B cell (primary cell): ENCODE measurements at regions not wholly inside any gene's neighbourhood (a gene's known extent, or its start where the extent isn't known, plus 50 kb on each side); places are given as distances from the start of the nearest gene placed in this dataset.

Source experiments
- ATAC-seq: fragments of 200-7000 bp; cut with Tn5 transposase; one replicate; pipeline ENCODE4 v1.10.0; 2021; ENCODE audit warnings: low read depth, mild to moderate bottlenecking, moderate number of reproducible peaks, moderate library complexity
- CTCF ChIA-PET: fragments of 350-600 bp; sonication (Branson Sonifier 250); formaldehyde crosslinking; loops from one replicate; lab custom pipeline; 2021; ENCODE audit warnings: antibody characterized with exemption, inconsistent platforms; lab: Charles Lee
- POLR2A ChIA-PET: fragments of 350-600 bp; sonication (Branson Sonifier 250); formaldehyde crosslinking; loops from one replicate; lab custom pipeline; 2021; ENCODE audit warnings: antibody characterized with exemption; lab: Charles Lee
- DNase-seq: peaks from one replicate; pipeline ENCODE4 v3.0.0; 2013
- H2AFZ ChIP-seq: 2 replicates; pipeline ENCODE4 v1.6.1; 2012; ENCODE audit warnings: mild to moderate bottlenecking, low read depth, low read length; ENCODE audit not compliant: insufficient read depth, poor library complexity, severe bottlenecking
- H3K27ac ChIP-seq, 2 donors: 1 replicate in 1 of 2; 2 replicates in 1 of 2; pipeline ENCODE4 v1.5.1; 2012 to 2013; ENCODE audit warnings: low read length in 2 of 2, mild to moderate bottlenecking in 2 of 2, moderate library complexity in 1 of 2
- H3K27me3 ChIP-seq, 4 experiments: fragments of 200-600 bp in 1 of 4; sonication (generic) in 1 of 4; replicated peaks in 1 of 4; 1 replicate in 2 of 4; 2 replicates in 2 of 4; pipeline versions ENCODE4 v1.6.1 to v1.7.0; 2013 to 2016; ENCODE audit warnings: low read length in 3 of 4, mild to moderate bottlenecking in 2 of 4, mixed read lengths in 1 of 4, moderate library complexity in 1 of 4; ENCODE audit not compliant: insufficient read depth in 4 of 4, control insufficient read depth in 3 of 4; ENCODE audit errors: control extremely low read depth in 1 of 4
- H3K36me3 ChIP-seq, 2 experiments: replicated peaks in 1 of 2; 1 replicate in 1 of 2; 2 replicates in 1 of 2; pipeline versions ENCODE4 v1.6.1 to v1.7.1; 2013; ENCODE audit warnings: low read length in 1 of 2; ENCODE audit not compliant: insufficient read depth in 2 of 2, control insufficient read depth in 1 of 2; ENCODE audit errors: control extremely low read depth in 1 of 2, extremely low read depth in 1 of 2
- H3K4me1 ChIP-seq, 2 donors: fragments of 200-600 bp in 1 of 2; sonication (generic) in 1 of 2; 1 replicate in 1 of 2; 2 replicates in 1 of 2; pipeline versions ENCODE4 v1.5.1 to v1.6.1; 2013 to 2017; ENCODE audit warnings: low read length in 2 of 2; ENCODE audit not compliant: control insufficient read depth in 2 of 2, insufficient read depth in 2 of 2
- H3K4me2 ChIP-seq: replicated peaks from 2 replicates; pipeline ENCODE3; 2012; ENCODE audit warnings: mild to moderate bottlenecking, low read depth, low read length; ENCODE audit not compliant: poor library complexity, severe bottlenecking
- H3K4me3 ChIP-seq, 5 experiments: fragments of 200-600 bp in 1 of 5; sonication (generic) in 1 of 5; 1 replicate in 3 of 5; 2 replicates in 2 of 5; pipeline versions ENCODE4 v1.5.1 to v1.7.0; 2011 to 2016; ENCODE audit warnings: low read length in 4 of 5, mild to moderate bottlenecking in 4 of 5, low read depth in 2 of 5, control low read depth in 1 of 5, moderate library complexity in 1 of 5; ENCODE audit not compliant: insufficient read depth in 1 of 5; ENCODE audit errors: control extremely low read depth in 1 of 5, extremely low read depth in 1 of 5
- H3K79me2 ChIP-seq: fragments of 200-600 bp; sonication (generic); one replicate; pipeline ENCODE4 v1.6.0; 2016; ENCODE audit warnings: low read length; ENCODE audit not compliant: control insufficient read depth, insufficient read depth
- H3K9ac ChIP-seq: fragments of 200-600 bp; sonication (generic); 2 replicates; pipeline ENCODE4 v1.6.1; 2017; ENCODE audit warnings: mild to moderate bottlenecking, low read length, moderate library complexity
- H3K9me3 ChIP-seq, 3 donors: one replicate each; pipeline versions ENCODE4 v1.6.1 to v1.7.1; 2013; ENCODE audit warnings: low read length in 2 of 3; ENCODE audit not compliant: control insufficient read depth in 2 of 3, insufficient read depth in 1 of 3; ENCODE audit errors: control extremely low read depth in 1 of 3
- H4K20me1 ChIP-seq: 2 replicates; pipeline ENCODE4 v1.6.0; 2012; ENCODE audit warnings: mild to moderate bottlenecking, low read length; ENCODE audit not compliant: insufficient read depth, control insufficient read depth, poor library complexity, severe bottlenecking
- H3K27ac Mint-ChIP-seq: one replicate; pipeline ENCODE4 v1.8.0; 2021; ENCODE audit warnings: mixed read lengths
- H3K27me3 Mint-ChIP-seq: one replicate; pipeline ENCODE4 v1.8.0; 2021; ENCODE audit warnings: mixed read lengths
- H3K4me1 Mint-ChIP-seq: one replicate; pipeline ENCODE4 v1.8.0; 2021; ENCODE audit warnings: mixed read lengths
- H3K4me3 Mint-ChIP-seq: one replicate; pipeline ENCODE4 v1.8.0; 2021; ENCODE audit warnings: mixed read lengths
- H3K9me3 Mint-ChIP-seq: one replicate; pipeline ENCODE4 v1.8.0; 2022; ENCODE audit warnings: mixed read lengths; ENCODE audit not compliant: insufficient read depth
- EZH2 ChIP-seq: IDR thresholded peaks from 2 replicates; pipeline ENCODE4 v1.6.1; 2012; ENCODE audit warnings: borderline replicate concordance, low read depth, mild to moderate bottlenecking, moderate library complexity, low read length; ENCODE audit not compliant: insufficient read depth, poor library complexity, severe bottlenecking
- WGBS: methylation state at CpG from one replicate; pipeline ENCODE4 v1.1.5; 2013; ENCODE audit warnings: missing lambda C conversion rate; ENCODE audit not compliant: insufficient coverage; 5-methylcytosine and 5-hydroxymethylcytosine counted together
- intact Hi-C: fragments of 100-400 bp; cut with micrococcal nuclease; formaldehyde crosslinking; loops from one replicate; pipeline ENCODE4 v1.10.0; 2022
- TF ChIP-seq, protein P1 (sequence below): fragments of 200-600 bp; IDR thresholded peaks from one replicate; pipeline ENCODE4 v1.8.0; 2022; ENCODE audit warnings: antibody characterized with exemption, mild to moderate bottlenecking

DNA sequence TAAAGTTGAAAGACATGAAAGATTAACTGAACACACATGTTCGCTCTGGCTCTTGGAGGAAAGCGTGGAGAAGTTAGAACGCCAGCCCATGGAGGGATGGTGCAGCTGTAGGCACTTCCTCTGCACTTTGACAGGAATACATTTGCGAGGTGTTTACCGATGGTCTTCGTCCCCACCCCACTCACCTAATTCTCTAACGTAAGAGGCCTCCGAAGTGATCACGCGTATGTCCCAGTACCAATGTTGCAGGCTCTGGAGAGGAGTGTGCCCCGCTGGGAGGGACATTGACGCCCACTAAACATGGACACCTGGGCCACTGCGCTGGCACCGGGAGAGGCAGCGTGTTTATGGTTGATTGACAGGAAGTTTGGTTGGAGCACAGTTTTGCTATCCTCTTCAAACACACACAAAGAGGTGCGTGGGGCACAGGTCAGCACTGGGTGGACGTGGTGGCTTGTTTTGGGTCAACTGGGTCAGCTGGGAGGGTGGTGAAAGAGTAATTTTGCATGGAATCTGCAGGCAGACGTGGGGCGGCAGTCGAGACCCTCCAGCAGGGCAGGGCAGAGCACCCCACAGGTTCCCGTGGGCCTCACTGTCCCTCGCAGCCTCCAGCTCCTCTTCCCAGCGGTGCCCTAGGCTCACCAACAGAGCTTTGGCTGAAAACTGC, 110.1 kb downstream of the DLL1 start:
- no peaks in the 10 kb centered on the region for H3K27me3 ChIP-seq
- Mint-ChIP-seq H3K27ac (no peak overlapping the region), H3K27me3 (no peaks in the 10 kb centered on the region), H3K4me3 (no peak overlapping the region), H3K4me1 (no peaks in the 10 kb centered on the region), H3K9me3 (peaks cover 4% of the 10 kb centered on the region)
- peaks cover 0 to 14% (median 0%) of the 10 kb centered on the region in 3 donors for H3K9me3 ChIP-seq
- 92% methylated on average over 17 of the region's 23 CpGs for WGBS
- DNase-seq (no peak), ATAC-seq (no peak)
- no peaks in the 10 kb centered on the region for H3K79me2 ChIP-seq
- H2AFZ ChIP-seq, result no peak overlapping the region
- no peaks in the 10 kb centered on the region for H3K36me3 ChIP-seq
- no peak overlapping the region for H3K4me3 ChIP-seq
- CTCF ChIA-PET, result no interaction called here
- no peak overlapping the region for H3K9ac ChIP-seq
- H3K27ac ChIP-seq, result no peak overlapping the region
- H3K4me1 ChIP-seq, result no peaks in the 10 kb centered on the region
- POLR2A ChIA-PET, result no interaction called here
- no peak overlapping the region for H3K4me2 ChIP-seq
- no peaks in the 10 kb centered on the region for H4K20me1 ChIP-seq
- intact Hi-C loops, result no loop called here
- TF ChIP-seq, protein P1, sequence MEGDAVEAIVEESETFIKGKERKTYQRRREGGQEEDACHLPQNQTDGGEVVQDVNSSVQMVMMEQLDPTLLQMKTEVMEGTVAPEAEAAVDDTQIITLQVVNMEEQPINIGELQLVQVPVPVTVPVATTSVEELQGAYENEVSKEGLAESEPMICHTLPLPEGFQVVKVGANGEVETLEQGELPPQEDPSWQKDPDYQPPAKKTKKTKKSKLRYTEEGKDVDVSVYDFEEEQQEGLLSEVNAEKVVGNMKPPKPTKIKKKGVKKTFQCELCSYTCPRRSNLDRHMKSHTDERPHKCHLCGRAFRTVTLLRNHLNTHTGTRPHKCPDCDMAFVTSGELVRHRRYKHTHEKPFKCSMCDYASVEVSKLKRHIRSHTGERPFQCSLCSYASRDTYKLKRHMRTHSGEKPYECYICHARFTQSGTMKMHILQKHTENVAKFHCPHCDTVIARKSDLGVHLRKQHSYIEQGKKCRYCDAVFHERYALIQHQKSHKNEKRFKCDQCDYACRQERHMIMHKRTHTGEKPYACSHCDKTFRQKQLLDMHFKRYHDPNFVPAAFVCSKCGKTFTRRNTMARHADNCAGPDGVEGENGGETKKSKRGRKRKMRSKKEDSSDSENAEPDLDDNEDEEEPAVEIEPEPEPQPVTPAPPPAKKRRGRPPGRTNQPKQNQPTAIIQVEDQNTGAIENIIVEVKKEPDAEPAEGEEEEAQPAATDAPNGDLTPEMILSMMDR, result no peak
- TF ChIP-seq EZH2, result no peak

DNA sequence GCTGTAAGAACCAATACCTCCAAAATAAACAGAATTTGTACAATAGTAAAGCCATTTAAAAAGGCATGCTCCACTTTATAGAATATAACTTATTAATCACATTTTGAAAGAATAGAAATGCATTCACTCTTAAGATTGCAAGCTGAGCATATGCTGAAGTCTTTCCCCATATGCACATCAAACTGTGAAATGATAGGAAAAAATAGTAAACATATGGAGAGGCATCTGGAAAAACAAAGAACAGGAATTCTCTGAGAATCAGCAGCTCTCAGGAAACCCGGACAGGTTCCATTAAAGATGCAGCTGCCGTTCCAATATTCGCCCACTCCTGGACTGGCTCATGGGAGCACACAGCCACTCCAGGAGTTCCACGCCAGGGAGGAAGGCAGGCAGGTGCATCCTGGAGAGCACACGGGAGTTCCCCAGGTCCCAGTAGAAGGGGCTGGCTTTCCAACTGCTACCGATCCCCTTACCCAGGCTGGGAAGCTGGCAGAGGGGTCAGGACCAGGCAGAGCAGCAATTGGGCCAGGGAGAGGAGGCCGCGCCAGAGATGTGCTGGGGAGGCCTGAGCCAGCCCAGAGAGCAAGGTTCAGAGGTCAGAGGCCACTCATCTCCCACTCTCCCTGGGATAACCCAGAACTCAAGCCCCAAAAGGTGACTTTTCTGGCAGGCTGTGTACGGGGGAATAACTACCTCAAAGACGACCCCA, 111.1 kb downstream of the DLL1 start:
- intact Hi-C loops, result no loop called here
- POLR2A ChIA-PET, result no interaction called here
- CTCF ChIA-PET, result no interaction called here

More for the DNA sequence above, 111.1 kb downstream of the DLL1 start:
- Mint-ChIP-seq H3K9me3 (peaks cover 4% of the 10 kb centered on the region), H3K27ac (no peak overlapping the region), H3K4me1 (no peaks in the 10 kb centered on the region), H3K27me3 (no peaks in the 10 kb centered on the region), H3K4me3 (no peak overlapping the region)
- DNase-seq (no peak), ATAC-seq (no peak)
- no peak overlapping the region for H2AFZ ChIP-seq
- WGBS, result 91% methylated on average over 10 of the region's 10 CpGs
- H3K4me2 ChIP-seq, result no peak overlapping the region
- H3K27ac ChIP-seq, result no peak overlapping the region
- TF ChIP-seq, protein P1, result no peak
- no peaks in the 10 kb centered on the region for H3K27me3 ChIP-seq
- H4K20me1 ChIP-seq, result no peaks in the 10 kb centered on the region
- H3K79me2 ChIP-seq, result no peaks in the 10 kb centered on the region
- no peak overlapping the region for H3K9ac ChIP-seq
- no peak overlapping the region for H3K4me3 ChIP-seq
- peaks cover 0 to 19% (median 0%) of the 10 kb centered on the region in 3 donors for H3K9me3 ChIP-seq
- no peaks in the 10 kb centered on the region for H3K4me1 ChIP-seq
- no peaks in the 10 kb centered on the region for H3K36me3 ChIP-seq
